Stimulated activated CD4-positive, alpha-beta T cell treated with anti-CD3 and anti-CD28 coated beads, Interleukin-2, amount 100 ng/mL, for 24 hours (primary cell): ENCODE measurements at regions not wholly inside any gene's neighbourhood (a gene's known extent, or its start where the extent isn't known, plus 50 kb on each side); places are given as distances from the start of the nearest gene placed in this dataset.
A peak's percentile ranks its signal among the peaks of the same experiment; 100 is the strongest.
"Not testable (repeated sequence)": the region's sequence is repeated elsewhere in the genome, so short reads cannot be mapped to it uniquely, and the experiment has no call there.

Source experiments
- DNase-seq, 2 donors: peaks; one replicate each; pipeline ENCODE4 v3.0.0-alpha.2; 2020

- not testable (repeated sequence) for DNase-seq
These were observed 210.4 kb downstream of the LAT start for GRCh38 chr16:29195116-29195872.

- DNase-seq, result not testable (repeated sequence)
These were observed 209.5 kb downstream of the LAT start for GRCh38 chr16:29194185-29194844.

- DNase-seq, result not testable (repeated sequence)
These were observed 208.8 kb downstream of the LAT start for GRCh38 chr16:29193634-29194033.

GRCh38 chr16:29193248-29193574, 208.4 kb downstream of the LAT start:
- DNase-seq, result not testable (repeated sequence)

GRCh38 chr16:29192329-29193247, 207.7 kb downstream of the LAT start:
- no peak for DNase-seq

- not testable (repeated sequence) for DNase-seq
These were observed 206.9 kb downstream of the LAT start for GRCh38 chr16:29191636-29192180.

- not testable (repeated sequence) for DNase-seq
These were observed 205.9 kb downstream of the LAT start for GRCh38 chr16:29190553-29191431.

- DNase-seq, result not testable (repeated sequence)
These were observed 204.0 kb downstream of the LAT start for GRCh38 chr16:29188806-29189205.

- not testable (repeated sequence) for DNase-seq
These were observed 201.7 kb downstream of the LAT start for GRCh38 chr16:29186306-29187220.

GRCh38 chr16:29185872-29186271, 201.0 kb downstream of the LAT start:
- not testable (repeated sequence) for DNase-seq

- not testable (repeated sequence) for DNase-seq
These were observed 200.0 kb downstream of the LAT start for GRCh38 chr16:29184738-29185438.

- DNase-seq, result not testable (repeated sequence)
These were observed 198.4 kb downstream of the LAT start for GRCh38 chr16:29182940-29183868.

- DNase-seq, result no peak
These were observed 197.6 kb downstream of the LAT start for GRCh38 chr16:29182501-29182900.

- DNase-seq, result peak in 1 of 2 donors; percentile 18
These were observed 197.1 kb downstream of the LAT start for GRCh38 chr16:29181921-29182411.

- not testable (repeated sequence) for DNase-seq
These were observed 196.5 kb downstream of the LAT start for GRCh38 chr16:29181254-29181780.

- DNase-seq, result not testable (repeated sequence)
These were observed 195.4 kb downstream of the LAT start for GRCh38 chr16:29180206-29180600.

- not testable (repeated sequence) for DNase-seq
These were observed 194.8 kb downstream of the LAT start for GRCh38 chr16:29179401-29180205.
